Hepatocyte (in vitro differentiated cells): ENCODE measurements at regions not wholly inside any gene's neighbourhood (a gene's known extent, or its start where the extent isn't known, plus 50 kb on each side); places are given as distances from the start of the nearest gene placed in this dataset.

Source experiments
- EZH2 ChIP-seq: fragments of 200-600 bp; sonication (generic); IDR thresholded peaks from 2 replicates; pipeline ENCODE4 v1.6.1; 2016; ENCODE audit warnings: antibody characterized with exemption, mild to moderate bottlenecking, borderline replicate concordance
- TF ChIP-seq, protein P1 (sequence below): fragments of 200-600 bp; sonication (generic); IDR thresholded peaks from 2 replicates; pipeline ENCODE4 v1.5.1; 2016; ENCODE audit warnings: antibody characterized with exemption, mild to moderate bottlenecking; ENCODE audit not compliant: poor library complexity

DNA sequence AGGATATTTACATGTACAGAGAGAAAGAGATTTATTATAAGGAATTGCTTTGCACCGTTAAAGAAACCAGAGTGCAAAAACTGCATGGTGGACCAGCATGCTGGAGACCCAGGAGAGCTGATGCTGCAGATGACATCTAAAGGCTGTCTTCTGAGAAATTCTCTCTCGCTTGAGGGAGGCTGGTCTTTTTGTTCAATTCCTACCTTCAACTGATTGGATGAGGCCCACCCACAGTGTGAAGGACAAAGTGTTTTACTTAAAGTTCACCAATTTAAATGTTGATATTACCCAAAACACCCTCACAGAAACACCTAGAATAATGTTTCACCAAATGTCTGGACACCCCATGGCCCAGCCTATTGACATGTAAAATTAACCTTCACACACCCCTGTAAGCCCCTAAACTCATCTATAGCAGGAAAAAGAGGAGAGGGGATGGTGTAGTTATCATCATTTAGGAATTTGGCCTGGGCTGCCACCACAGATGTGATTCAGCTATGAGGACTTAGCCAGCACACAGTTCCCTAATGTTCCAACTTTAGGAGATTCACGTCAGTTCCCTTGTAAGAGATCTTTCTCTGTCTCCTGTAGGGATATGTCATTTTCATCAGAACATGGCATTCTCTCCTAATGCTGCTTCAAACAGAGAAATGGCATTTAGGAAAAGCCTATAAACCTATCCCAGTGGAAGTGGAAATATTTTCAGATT, 358.2 kb upstream of the TLE4 start:
- TF ChIP-seq EZH2 = no peak
- TF ChIP-seq, protein P1, sequence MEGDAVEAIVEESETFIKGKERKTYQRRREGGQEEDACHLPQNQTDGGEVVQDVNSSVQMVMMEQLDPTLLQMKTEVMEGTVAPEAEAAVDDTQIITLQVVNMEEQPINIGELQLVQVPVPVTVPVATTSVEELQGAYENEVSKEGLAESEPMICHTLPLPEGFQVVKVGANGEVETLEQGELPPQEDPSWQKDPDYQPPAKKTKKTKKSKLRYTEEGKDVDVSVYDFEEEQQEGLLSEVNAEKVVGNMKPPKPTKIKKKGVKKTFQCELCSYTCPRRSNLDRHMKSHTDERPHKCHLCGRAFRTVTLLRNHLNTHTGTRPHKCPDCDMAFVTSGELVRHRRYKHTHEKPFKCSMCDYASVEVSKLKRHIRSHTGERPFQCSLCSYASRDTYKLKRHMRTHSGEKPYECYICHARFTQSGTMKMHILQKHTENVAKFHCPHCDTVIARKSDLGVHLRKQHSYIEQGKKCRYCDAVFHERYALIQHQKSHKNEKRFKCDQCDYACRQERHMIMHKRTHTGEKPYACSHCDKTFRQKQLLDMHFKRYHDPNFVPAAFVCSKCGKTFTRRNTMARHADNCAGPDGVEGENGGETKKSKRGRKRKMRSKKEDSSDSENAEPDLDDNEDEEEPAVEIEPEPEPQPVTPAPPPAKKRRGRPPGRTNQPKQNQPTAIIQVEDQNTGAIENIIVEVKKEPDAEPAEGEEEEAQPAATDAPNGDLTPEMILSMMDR = no peak
